ENCODE measurements at regions not wholly inside any gene's neighbourhood (a gene's known extent, or its start where the extent isn't known, plus 50 kb on each side); places are given as distances from the start of the nearest gene placed in this dataset.

DNA sequence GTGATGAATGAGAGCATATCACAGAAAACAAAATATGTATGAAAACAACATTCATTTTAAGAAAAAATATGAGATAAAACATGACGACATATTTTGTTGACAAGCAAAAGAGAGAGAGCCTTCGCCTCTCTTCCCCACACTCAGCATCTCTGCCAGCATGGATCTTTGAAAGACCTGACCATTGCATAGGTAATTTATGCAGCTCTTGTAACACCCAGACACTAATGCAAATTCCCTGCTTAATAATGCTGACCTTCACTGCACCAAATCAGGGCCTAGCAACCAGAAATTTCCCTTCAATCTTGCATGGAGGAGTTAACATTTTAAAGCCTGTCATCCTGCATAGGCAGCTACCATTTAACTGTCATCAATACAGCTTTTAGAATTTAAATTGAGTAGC lies 50.0 kb upstream of the CNR1 start:
- intact Hi-C loops (cut with micrococcal nuclease): no loop called here

More for the DNA sequence above, 50.0 kb upstream of the CNR1 start:
- Histone ChIP-seq H3K79me2 (ENCODE audit: control insufficient read depth, insufficient read depth, low read length) (no peaks in the 10 kb centered on the region), H3K27me3 (replicated peaks in 1 of 4; ENCODE audit: control extremely low read depth in 1 of 4, control insufficient read depth in 3 of 4, insufficient read depth in 4 of 4, low read length in 3 of 4) (no peaks in the 10 kb centered on the region), H3K4me2 (replicated peaks; ENCODE audit: low read depth, low read length, poor library complexity, severe bottlenecking) (no peak overlapping the region), H4K20me1 (ENCODE audit: control insufficient read depth, insufficient read depth, low read length, poor library complexity, severe bottlenecking) (no peaks in the 10 kb centered on the region), H3K9ac (ENCODE audit: low read length) (no peak overlapping the region), H3K27ac (ENCODE audit: low read length in 2 of 2) (no peak overlapping the region), H3K9me3 (ENCODE audit: control extremely low read depth in 1 of 3, control insufficient read depth in 2 of 3, insufficient read depth in 1 of 3, low read length in 2 of 3) (no peaks in the 10 kb centered on the region), H3K4me3 (ENCODE audit: control extremely low read depth in 1 of 5, extremely low read depth in 1 of 5, insufficient read depth in 1 of 5, low read depth in 2 of 5, low read length in 4 of 5) (no peak overlapping the region), H3K36me3 (replicated peaks in 1 of 2; ENCODE audit: control extremely low read depth in 1 of 2, control insufficient read depth in 1 of 2, extremely low read depth in 1 of 2, insufficient read depth in 2 of 2, low read length in 1 of 2) (no peaks in the 10 kb centered on the region), H3K4me1 (ENCODE audit: control insufficient read depth in 2 of 2, insufficient read depth in 2 of 2, low read length in 2 of 2) (no peaks in the 10 kb centered on the region), H2AFZ (ENCODE audit: insufficient read depth, low read depth, low read length, poor library complexity, severe bottlenecking) (no peak overlapping the region)
- Mint-ChIP-seq H3K4me1 (no peaks in the 10 kb centered on the region), H3K27me3 (peaks cover 36% of the 10 kb centered on the region), H3K9me3 (ENCODE audit: insufficient read depth) (no peaks in the 10 kb centered on the region), H3K4me3 (no peak overlapping the region), H3K27ac (no peak overlapping the region)
- ChIA-PET CTCF (no interaction called here), POLR2A (no interaction called here)
- DNase-seq (no peak), ATAC-seq (ENCODE audit: low read depth) (no peak)
- WGBS (ENCODE audit: insufficient coverage): no CpG with 5 or more reads among the region's 2 CpGs
- no peak for TF ChIP-seq EZH2 (IDR thresholded peaks at IDR 0.05; ENCODE audit: borderline replicate concordance, insufficient read depth, low read depth, low read length, poor library complexity, severe bottlenecking)
- TF ChIP-seq CTCF (IDR thresholded peaks at IDR 0.05): no peak

All from B cell (primary cell).